ENCODE measurements at regions not wholly inside any gene's neighbourhood (a gene's known extent, or its start where the extent isn't known, plus 50 kb on each side); places are given as distances from the start of the nearest gene placed in this dataset.

DNA sequence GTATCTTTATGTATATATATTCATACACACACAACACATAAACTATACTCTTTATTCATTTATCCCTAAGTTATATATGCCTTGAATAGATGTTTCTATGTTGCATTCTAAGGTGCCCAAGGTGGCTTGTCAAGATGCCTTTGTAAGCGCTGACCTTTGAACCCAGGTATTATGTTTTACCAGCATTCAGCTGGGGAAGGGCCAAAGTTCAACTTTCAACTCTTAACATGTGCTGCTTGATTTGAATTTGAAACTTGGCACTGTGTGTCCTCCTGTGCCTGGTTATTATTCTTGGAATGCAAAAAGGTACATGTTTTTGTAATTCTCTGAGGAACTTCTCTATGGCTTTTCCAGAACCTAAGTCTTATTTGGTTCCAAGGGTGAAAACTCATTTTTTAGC is 146.5 kb downstream of the EDN1 start:
- Histone ChIP-seq H2BK15ac (ENCODE audit: low read length) (no peak overlapping the region), H3K9ac (ENCODE audit: low read depth, low read length, poor library complexity) (no peak overlapping the region), H3K18ac (ENCODE audit: low read length) (no peak overlapping the region), H2BK5ac (ENCODE audit: low read length) (no peak overlapping the region), H3K79me1 (ENCODE audit: low read depth, low read length) (no peaks in the 10 kb centered on the region), H3K27me3 (ENCODE audit: control insufficient read depth in 3 of 3, insufficient read depth in 3 of 3, low read depth in 1 of 3, low read length in 3 of 3) (no peaks in the 10 kb centered on the region), H3K4me3 (ENCODE audit: low read length in 2 of 2) (no peak overlapping the region), H3K36me3 (replicated peaks in 1 of 2; ENCODE audit: control insufficient read depth in 2 of 2, insufficient read depth in 2 of 2, low read length in 2 of 2) (no peaks in the 10 kb centered on the region), H4K8ac (ENCODE audit: low read depth, low read length) (no peak overlapping the region), H2BK12ac (ENCODE audit: low read length) (no peak overlapping the region), H3K4ac (ENCODE audit: low read length) (no peak overlapping the region), H2BK120ac (ENCODE audit: low read depth, low read length) (no peak overlapping the region), H3K4me1 (ENCODE audit: control insufficient read depth in 2 of 2, insufficient read depth in 1 of 2, low read depth in 1 of 2, low read length in 2 of 2) (no peaks in the 10 kb centered on the region), H4K91ac (ENCODE audit: low read depth, low read length, poor library complexity) (no peak overlapping the region), H3K23ac (ENCODE audit: low read depth, low read length, poor library complexity) (no peak overlapping the region), H2AFZ (ENCODE audit: low read length) (no peak overlapping the region), H3K4me2 (ENCODE audit: insufficient read depth, low read length, poor library complexity, severe bottlenecking) (no peak overlapping the region), H3K27ac (replicated peaks; ENCODE audit: low read length) (no peak overlapping the region), H3K9me3 (replicated peaks in 1 of 2; ENCODE audit: control insufficient read depth in 2 of 2, insufficient read depth in 1 of 2, low read depth in 1 of 2, low read length in 2 of 2) (no peaks in the 10 kb centered on the region), H2AK5ac (ENCODE audit: low read depth, low read length) (no peak overlapping the region), H3K14ac (ENCODE audit: low read length) (no peak overlapping the region)
- no peak for DNase-seq (ENCODE audit: low spot score)
- WGBS, 2 donors (ENCODE audit: extremely low coverage in 2 of 2, insufficient read length in 2 of 2, insufficient replicate concordance in 1 of 2): no CpG with 5 or more reads among the region's 1 CpG

DNA sequence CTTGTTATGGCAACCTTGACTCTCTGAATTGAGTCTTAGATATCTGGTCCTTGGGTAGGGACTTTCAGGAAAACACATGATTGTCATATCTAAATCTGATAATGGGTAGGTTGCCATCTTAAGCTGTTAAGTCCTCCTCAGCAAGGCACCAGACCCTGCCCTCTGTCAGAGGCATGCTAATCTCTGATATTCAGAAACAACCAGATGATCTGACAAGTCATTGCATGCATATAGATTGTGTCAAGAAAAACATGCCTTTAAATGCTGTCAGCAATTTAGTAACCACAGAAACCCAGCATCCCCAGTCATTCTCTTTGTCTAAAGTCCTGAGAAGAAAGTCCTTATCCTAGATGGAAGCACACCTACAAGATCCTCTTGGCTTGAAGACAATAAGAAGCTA is 149.1 kb downstream of the EDN1 start:
- no peak overlapping the region for H3K4me3 ChIP-seq (ENCODE audit: low read length in 2 of 2)
- H3K9ac ChIP-seq (ENCODE audit: low read depth, low read length, poor library complexity): no peak overlapping the region
- H3K27me3 ChIP-seq (ENCODE audit: control insufficient read depth in 3 of 3, insufficient read depth in 3 of 3, low read depth in 1 of 3, low read length in 3 of 3): no peaks in the 10 kb centered on the region
- H2BK12ac ChIP-seq (ENCODE audit: low read length): no peak overlapping the region
- H3K4me2 ChIP-seq (ENCODE audit: insufficient read depth, low read length, poor library complexity, severe bottlenecking): no peak overlapping the region
- no peak overlapping the region for H2BK15ac ChIP-seq (ENCODE audit: low read length)
- H4K8ac ChIP-seq (ENCODE audit: low read depth, low read length): no peak overlapping the region
- H4K91ac ChIP-seq (ENCODE audit: low read depth, low read length, poor library complexity): no peak overlapping the region
- H3K4ac ChIP-seq (ENCODE audit: low read length): no peak overlapping the region
- no peak overlapping the region for H2BK5ac ChIP-seq (ENCODE audit: low read length)
- H3K23ac ChIP-seq (ENCODE audit: low read depth, low read length, poor library complexity): no peak overlapping the region
- H3K18ac ChIP-seq (ENCODE audit: low read length): no peak overlapping the region
- H2AK5ac ChIP-seq (ENCODE audit: low read depth, low read length): no peak overlapping the region
- no peaks in the 10 kb centered on the region for H3K9me3 ChIP-seq (replicated peaks in 1 of 2; ENCODE audit: control insufficient read depth in 2 of 2, insufficient read depth in 1 of 2, low read depth in 1 of 2, low read length in 2 of 2)
- H3K79me1 ChIP-seq (ENCODE audit: low read depth, low read length): no peaks in the 10 kb centered on the region
- H3K27ac ChIP-seq (replicated peaks; ENCODE audit: low read length): no peak overlapping the region
- H3K14ac ChIP-seq (ENCODE audit: low read length): no peak overlapping the region
- H2BK120ac ChIP-seq (ENCODE audit: low read depth, low read length): no peak overlapping the region
- no peak overlapping the region for H2AFZ ChIP-seq (ENCODE audit: low read length)
- DNase-seq (ENCODE audit: low spot score): no peak
- no peaks in the 10 kb centered on the region for H3K36me3 ChIP-seq (replicated peaks in 1 of 2; ENCODE audit: control insufficient read depth in 2 of 2, insufficient read depth in 2 of 2, low read length in 2 of 2)
- H3K4me1 ChIP-seq (ENCODE audit: control insufficient read depth in 2 of 2, insufficient read depth in 1 of 2, low read depth in 1 of 2, low read length in 2 of 2): no peaks in the 10 kb centered on the region

DNA sequence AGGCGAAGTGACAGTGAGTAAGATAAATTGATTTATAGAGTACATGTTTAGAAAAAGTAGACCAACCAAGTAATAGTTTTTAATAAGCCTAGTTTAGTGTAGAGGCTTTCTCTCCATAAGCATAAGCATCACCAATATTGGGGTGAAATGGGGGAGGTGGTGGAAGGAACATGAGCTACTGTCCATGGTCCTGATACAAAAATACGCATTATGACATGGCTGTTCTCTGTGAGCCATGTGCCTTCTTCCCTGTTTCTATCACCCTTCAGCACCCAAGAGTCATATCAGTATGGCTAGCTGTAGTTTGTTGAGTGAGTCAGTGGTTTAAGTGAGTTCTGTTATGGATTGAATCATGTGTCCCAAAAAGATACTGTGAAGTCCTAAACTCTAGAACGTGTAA is 150.8 kb downstream of the EDN1 start:
- Histone ChIP-seq H2BK15ac (ENCODE audit: low read length) (no peak overlapping the region), H3K36me3 (replicated peaks in 1 of 2; ENCODE audit: control insufficient read depth in 2 of 2, insufficient read depth in 2 of 2, low read length in 2 of 2) (no peaks in the 10 kb centered on the region), H3K27ac (replicated peaks; ENCODE audit: low read length) (no peak overlapping the region), H3K18ac (ENCODE audit: low read length) (no peak overlapping the region), H2AK5ac (ENCODE audit: low read depth, low read length) (no peak overlapping the region), H3K9me3 (replicated peaks in 1 of 2; ENCODE audit: control insufficient read depth in 2 of 2, insufficient read depth in 1 of 2, low read depth in 1 of 2, low read length in 2 of 2) (no peaks in the 10 kb centered on the region), H3K4me3 (ENCODE audit: low read length in 2 of 2) (no peak overlapping the region), H2BK5ac (ENCODE audit: low read length) (no peak overlapping the region), H3K23ac (ENCODE audit: low read depth, low read length, poor library complexity) (no peak overlapping the region), H2BK120ac (ENCODE audit: low read depth, low read length) (no peak overlapping the region), H3K4ac (ENCODE audit: low read length) (no peak overlapping the region), H2BK12ac (ENCODE audit: low read length) (no peak overlapping the region), H4K91ac (ENCODE audit: low read depth, low read length, poor library complexity) (no peak overlapping the region), H3K27me3 (ENCODE audit: control insufficient read depth in 3 of 3, insufficient read depth in 3 of 3, low read depth in 1 of 3, low read length in 3 of 3) (no peaks in the 10 kb centered on the region), H3K4me2 (ENCODE audit: insufficient read depth, low read length, poor library complexity, severe bottlenecking) (no peak overlapping the region), H2AFZ (ENCODE audit: low read length) (no peak overlapping the region), H3K4me1 (ENCODE audit: control insufficient read depth in 2 of 2, insufficient read depth in 1 of 2, low read depth in 1 of 2, low read length in 2 of 2) (no peaks in the 10 kb centered on the region), H3K14ac (ENCODE audit: low read length) (no peak overlapping the region), H4K8ac (ENCODE audit: low read depth, low read length) (no peak overlapping the region), H3K9ac (ENCODE audit: low read depth, low read length, poor library complexity) (no peak overlapping the region), H3K79me1 (ENCODE audit: low read depth, low read length) (no peaks in the 10 kb centered on the region)
- DNase-seq (ENCODE audit: low spot score): peak; percentile 20
- WGBS, 2 donors (ENCODE audit: extremely low coverage in 2 of 2, insufficient read length in 2 of 2, insufficient replicate concordance in 1 of 2): no CpG with 5 or more reads among the region's 3 CpGs

DNA sequence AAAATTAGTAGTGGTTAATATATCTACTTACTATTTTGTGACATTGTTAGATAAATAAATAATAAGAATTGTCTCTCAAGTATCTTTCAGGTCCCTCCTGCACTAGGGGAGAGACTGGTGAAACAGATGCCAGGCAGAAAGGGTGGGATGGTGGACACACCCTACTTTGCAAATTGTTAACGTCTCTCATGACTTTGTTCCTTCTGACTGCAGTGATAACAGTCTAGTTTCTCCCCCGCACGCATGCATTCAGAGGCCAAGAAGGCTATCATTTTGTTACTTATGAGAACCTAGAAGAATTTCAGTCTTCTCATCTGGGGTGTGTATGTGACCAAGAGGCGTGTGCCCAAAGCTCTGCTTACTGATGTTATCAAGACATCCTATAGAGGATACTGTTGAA is 152.3 kb downstream of the EDN1 start:
- no peak overlapping the region for H4K91ac ChIP-seq (ENCODE audit: low read depth, low read length, poor library complexity)
- no peaks in the 10 kb centered on the region for H3K79me1 ChIP-seq (ENCODE audit: low read depth, low read length)
- H3K4me3 ChIP-seq (ENCODE audit: low read length in 2 of 2): no peak overlapping the region
- no peak overlapping the region for H2BK12ac ChIP-seq (ENCODE audit: low read length)
- no peaks in the 10 kb centered on the region for H3K36me3 ChIP-seq (replicated peaks in 1 of 2; ENCODE audit: control insufficient read depth in 2 of 2, insufficient read depth in 2 of 2, low read length in 2 of 2)
- no peak overlapping the region for H3K4me2 ChIP-seq (ENCODE audit: insufficient read depth, low read length, poor library complexity, severe bottlenecking)
- H3K4me1 ChIP-seq (ENCODE audit: control insufficient read depth in 2 of 2, insufficient read depth in 1 of 2, low read depth in 1 of 2, low read length in 2 of 2): no peaks in the 10 kb centered on the region
- no peak overlapping the region for H3K23ac ChIP-seq (ENCODE audit: low read depth, low read length, poor library complexity)
- no peak overlapping the region for H3K9ac ChIP-seq (ENCODE audit: low read depth, low read length, poor library complexity)
- no peak for DNase-seq (ENCODE audit: low spot score)
- no peak overlapping the region for H4K8ac ChIP-seq (ENCODE audit: low read depth, low read length)
- H3K9me3 ChIP-seq (replicated peaks in 1 of 2; ENCODE audit: control insufficient read depth in 2 of 2, insufficient read depth in 1 of 2, low read depth in 1 of 2, low read length in 2 of 2): no peaks in the 10 kb centered on the region
- no peak overlapping the region for H2BK15ac ChIP-seq (ENCODE audit: low read length)
- no peaks in the 10 kb centered on the region for H3K27me3 ChIP-seq (ENCODE audit: control insufficient read depth in 3 of 3, insufficient read depth in 3 of 3, low read depth in 1 of 3, low read length in 3 of 3)
- no peak overlapping the region for H3K27ac ChIP-seq (replicated peaks; ENCODE audit: low read length)
- no peak overlapping the region for H2AFZ ChIP-seq (ENCODE audit: low read length)
- H2BK5ac ChIP-seq (ENCODE audit: low read length): no peak overlapping the region
- H3K14ac ChIP-seq (ENCODE audit: low read length): no peak overlapping the region
- H3K18ac ChIP-seq (ENCODE audit: low read length): no peak overlapping the region
- WGBS, 2 donors (ENCODE audit: extremely low coverage in 2 of 2, insufficient read length in 2 of 2, insufficient replicate concordance in 1 of 2): no CpG with 5 or more reads among the region's 4 CpGs
- no peak overlapping the region for H2AK5ac ChIP-seq (ENCODE audit: low read depth, low read length)
- H3K4ac ChIP-seq (ENCODE audit: low read length): no peak overlapping the region
- no peak overlapping the region for H2BK120ac ChIP-seq (ENCODE audit: low read depth, low read length)
